T-helper 9 cell (primary cell): ENCODE measurements at regions not wholly inside any gene's neighbourhood (a gene's known extent, or its start where the extent isn't known, plus 50 kb on each side); places are given as distances from the start of the nearest gene placed in this dataset.

Source experiments
- DNase-seq: peaks from one replicate; pipeline ENCODE4 v3.0.0-alpha.2; 2020

DNA sequence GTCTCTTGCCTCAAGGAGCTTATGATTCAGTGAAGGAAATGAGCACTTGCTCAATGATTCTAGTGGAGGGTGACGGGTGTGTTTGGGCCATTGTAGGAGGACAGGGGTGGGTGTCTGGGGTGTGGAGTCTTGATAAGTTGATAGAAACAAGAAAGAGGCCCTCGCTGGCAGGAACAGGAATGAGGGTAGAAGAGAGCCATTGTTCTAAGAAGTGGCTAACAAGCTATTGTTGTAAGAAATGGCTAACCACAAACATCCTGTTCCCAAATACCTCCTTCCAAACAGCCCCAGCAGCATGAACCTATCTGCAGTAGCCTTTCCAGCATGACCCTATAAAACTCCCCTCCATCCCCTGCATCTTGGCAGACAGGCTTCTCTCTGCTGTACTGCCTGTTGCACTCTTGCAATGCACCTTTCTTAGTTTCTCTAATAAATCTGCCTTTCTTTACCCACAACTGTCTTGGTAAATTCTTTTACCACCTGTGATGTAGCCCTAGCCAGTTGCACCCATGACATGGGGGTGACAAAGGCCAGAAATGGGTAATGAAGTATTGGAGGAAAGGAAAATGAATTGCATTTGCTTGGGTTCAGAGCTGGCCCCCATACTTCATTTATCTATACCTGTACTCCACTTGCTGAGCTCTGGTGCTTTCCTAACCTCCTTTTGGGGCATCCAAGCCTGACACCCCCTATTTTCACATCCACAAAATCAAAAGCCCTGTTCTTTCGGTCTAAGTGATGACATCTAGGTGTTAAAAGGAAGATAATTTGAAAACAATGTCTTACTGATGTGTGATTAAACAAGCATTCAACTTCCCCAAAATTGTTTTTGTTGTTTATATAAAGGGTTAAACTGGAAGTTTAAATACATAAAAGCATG, 389.1 kb downstream of the GRIN2B start:
- no peak for DNase-seq

DNA sequence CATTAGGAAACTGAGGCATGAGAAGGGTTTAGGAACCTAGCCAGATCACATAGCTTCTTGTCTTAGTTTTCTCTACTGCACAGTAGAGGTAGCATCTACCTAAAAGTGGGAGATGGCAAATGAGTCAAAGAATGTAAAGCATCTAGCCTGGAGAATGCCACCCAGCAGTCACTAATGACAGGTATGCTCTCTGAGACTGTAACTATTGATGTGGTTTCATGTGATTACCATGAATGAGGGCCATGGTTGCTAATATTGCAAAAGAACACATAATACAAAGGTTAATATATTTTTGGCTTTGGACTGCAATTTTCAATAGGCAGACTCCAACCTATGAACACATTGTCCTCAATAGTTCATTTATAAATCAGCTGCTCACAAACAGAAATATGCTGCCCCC, 389.9 kb downstream of the GRIN2B start:
- DNase-seq = no peak

DNA sequence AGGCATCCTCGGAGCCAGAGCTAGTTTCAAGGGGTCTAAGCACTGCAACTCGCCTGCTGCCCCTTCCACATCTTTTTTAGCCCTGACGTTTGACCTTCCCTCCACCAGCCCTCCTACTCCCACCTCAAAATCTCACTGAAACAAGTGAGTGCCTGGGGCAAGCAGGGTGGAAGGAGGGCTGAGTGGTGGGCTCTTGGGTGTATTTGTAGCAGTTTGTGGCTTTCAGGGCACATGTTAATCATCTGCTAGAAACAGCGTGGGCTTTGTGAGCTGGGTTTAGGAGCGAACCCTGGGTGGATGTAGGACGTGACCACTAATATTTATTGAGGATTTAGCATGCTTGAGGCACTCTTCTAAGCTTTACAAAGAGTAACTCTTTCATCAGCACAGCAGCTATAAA, 390.3 kb downstream of the GRIN2B start:
- no peak for DNase-seq

DNA sequence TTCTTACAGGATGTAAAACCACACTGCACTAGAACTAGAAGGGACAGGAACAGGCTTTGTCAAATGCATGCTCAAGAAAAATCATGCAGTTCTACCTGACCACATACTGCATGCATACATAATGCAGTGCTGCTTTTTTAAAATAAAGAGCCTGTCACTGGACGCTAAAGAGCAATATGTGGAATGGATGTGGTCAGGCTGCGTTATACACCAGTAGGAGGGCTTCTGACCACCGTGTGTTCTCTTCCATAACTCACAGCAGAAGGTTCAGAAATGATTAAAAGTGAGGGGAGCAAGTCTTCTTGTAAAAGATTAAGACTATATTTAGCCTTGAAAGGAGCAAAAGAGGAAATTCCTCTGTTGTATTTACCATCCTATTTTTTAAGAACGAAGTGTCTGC, 392.0 kb downstream of the EMP1 start:
- no peak for DNase-seq

DNA sequence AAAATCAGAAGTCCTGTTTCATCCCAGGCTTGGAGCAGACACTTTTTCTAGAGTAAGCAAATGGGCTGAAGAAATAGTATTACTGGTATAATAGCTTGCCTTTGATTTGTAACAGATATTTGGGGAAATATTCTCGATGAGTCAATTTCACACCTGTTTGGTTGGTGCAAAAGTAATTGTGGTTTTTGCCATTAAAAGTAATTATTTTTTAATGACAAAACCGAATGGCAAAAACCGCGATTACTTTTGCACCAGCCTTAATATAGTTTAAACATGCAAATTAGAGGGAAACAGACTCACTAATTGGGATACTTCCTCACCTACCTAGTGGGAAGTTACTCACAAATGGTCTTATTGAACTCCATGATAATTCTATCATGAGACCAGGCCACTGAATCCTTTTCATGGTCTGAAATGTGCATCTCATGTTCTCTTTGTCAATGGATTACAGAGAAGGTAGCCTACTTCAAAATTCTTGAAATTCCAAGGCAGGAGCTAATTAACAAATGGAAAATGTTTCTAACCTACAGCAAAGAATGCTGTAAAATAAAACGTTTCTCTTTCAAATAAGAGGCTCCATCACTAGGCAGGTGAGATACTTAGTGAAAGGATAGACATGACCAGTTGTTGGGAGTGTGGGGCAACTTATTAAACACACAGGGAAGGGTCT, 391.3 kb downstream of the EMP1 start:
- no peak for DNase-seq

DNA sequence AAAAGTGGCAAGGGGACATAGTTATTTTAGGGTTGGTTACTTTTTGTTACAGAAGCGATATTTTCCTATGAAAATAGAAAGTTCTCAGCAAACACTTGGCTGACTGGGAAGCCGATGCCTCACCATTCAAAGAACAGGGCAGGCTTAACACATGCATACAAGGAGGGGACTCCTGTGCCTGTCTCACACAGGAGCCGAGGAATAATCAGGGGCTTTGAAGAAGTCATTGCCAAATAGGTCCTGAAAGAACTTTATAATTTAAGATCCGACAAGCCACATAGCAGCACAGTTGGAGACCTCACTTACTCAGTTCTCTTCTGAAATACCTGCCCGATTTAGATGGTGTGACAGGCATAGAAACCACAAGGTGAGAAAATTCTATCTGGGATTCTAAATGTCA, 389.8 kb downstream of the EMP1 start:
- DNase-seq = no peak

DNA sequence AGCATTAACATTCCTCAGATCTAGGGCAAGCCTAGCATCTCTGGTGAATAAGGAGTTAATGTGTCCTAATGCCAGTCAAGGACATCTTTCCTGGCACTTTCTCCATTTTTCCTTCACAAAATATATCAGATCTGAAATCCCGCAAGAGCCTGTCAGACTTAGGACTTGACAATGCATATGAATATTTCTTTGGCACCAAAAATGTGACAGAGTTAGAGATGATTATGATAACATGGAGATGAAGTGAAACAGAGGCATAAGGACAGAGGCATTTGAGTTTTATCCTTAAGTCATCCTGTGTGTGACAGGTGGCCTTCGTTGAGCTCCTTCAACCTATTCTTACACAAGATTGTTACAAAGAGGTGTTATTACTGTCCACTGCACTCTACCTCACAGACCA, 388.0 kb downstream of the EMP1 start:
- DNase-seq = no peak

DNA sequence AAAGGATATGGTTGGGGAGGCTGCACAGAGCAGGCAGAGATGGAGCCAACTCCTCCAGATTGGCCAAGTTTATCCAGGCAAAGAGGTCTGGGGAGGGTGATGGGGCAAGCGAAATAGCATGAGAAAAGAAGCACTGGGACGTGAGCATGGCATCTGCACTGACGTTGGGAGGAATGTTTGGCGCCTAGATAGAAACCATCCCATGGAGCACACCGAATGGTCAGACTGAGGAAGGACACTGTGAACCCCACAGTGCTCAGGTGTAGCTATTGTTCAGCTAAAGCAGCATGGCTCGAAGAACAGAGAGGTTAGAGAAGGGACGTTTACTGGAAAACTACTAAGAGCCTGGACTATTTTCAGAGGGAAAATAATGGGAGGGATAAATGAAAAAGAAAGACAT, 387.1 kb downstream of the EMP1 start:
- no peak for DNase-seq

DNA sequence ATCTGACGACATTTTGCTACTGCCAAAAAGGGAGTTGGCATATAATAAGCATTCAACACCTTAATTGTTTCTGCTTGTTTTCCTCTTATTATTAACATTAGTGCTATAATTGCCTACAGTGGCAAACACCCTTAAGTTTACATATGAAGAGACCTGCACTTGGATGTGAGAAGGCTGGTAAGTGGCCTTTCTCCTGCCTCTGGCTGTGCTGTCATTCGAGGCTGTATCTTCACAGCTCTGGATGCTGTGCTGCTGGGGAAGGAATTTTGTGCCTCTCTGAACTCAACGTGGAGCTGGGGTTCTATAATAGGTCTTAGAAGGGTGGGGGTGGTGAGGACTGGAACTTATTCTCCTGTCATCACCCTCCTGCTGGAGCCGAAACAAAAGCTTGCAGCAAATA, 385.9 kb downstream of the EMP1 start:
- no peak for DNase-seq

DNA sequence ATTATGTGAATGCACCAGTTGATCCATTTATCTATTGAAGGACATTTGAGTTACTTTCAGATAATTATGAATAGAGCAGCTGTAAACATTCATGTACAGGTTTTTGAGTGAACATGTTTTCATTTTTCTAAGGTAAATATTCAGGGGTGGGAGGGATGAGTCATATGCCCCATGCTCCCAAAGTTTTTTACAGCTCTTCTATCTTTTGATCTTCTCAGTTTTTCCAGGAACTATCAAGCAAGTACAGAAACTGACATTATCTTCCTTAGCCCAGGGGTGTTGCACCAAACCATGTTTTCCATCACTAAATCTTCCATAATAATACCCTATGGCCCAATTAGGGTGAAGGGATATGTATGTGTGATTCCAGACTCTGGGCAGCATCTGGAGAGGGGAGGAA, 384.5 kb downstream of the EMP1 start:
- no peak for DNase-seq

DNA sequence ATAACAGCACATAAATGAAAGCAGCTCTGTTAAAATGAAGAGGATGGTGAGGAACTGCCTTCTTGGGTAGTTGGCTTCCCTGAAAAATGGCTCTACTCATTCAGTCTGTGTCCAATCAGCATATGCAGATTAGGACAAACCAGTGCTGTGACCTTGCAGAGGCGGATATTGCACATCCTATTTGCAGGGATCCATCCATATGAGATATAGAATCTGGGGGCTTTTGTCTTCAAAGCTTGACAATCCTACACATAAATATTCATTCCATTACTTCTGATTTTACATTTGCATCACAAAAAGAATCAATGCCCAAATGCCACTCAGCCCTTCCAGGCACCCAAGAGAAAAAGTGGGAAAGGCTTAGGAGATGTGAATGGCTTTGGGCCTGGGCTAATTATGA, 383.7 kb downstream of the EMP1 start:
- DNase-seq = no peak

DNA sequence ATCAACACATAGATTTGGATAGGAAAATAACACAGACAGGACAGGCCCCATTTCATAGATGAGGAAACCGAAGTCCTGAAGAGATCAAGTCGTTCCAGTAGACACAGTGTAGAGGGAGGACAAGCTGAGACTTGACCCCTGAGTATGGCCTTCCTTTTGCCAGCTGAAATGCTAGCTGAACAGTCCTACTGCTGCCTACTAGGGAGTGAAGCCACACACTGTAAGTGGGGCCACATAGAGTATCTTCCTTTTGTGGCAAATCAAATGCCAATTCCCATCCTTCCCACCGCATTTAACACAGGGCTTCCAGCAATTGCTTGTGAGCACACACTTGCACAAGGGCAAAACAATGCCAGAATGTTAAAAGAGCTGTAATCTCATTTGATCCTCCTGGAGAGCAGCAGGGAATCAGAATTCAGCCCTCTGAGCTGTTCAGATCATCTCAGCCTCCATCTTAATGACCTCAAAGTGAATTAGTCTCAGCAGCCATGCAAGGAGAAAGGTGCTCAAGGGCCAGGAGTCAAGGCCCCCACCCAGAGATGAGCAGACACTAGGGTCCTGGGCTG, 380.5 kb downstream of the EMP1 start:
- DNase-seq = no peak

DNA sequence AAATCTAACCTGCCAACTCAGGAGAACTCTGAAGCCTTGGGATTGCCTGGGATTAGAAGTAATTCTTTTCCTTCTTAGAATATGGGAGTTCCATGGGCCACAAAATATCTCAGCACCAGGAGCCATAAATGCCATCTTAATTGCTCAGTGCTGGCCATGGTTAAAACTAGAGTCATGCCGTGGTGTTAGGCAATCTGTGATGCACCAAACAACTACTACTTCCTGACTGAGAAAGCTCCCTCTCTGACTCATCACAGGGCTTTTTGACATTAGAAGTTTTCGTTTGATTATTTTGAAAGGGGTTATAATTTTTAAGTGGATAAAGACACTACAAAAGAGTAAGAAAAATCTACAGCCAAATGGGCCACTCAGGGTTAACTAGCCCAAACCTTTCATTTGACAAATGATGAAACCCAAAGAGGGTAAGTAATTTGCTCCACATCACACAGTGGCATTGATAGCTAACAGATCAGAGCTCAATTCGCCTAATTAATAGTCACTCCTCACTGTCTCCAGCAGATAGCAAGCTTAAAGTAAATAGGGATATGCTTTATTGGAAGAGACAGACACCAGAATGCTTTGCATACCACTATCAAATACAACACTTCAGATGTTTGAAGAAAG, 377.3 kb downstream of the EMP1 start:
- no peak for DNase-seq

DNA sequence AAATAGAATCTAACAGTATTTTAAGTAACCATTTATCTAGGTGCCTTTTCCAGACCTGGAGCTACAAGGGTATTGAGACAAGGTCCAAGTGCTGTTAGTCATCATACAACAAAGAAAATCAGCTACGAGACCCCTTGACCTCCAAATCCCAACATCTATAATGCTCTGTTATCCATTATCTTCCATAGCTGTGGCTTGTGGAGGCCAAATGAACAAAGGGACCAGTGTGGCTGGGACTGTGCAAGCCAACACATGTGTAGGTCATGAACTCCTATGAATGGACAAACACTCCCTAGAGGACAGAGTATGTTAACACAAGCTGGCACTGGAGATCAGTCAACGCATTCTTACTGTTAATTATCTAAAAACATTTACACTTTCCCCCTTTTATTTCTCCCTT, 374.5 kb downstream of the EMP1 start:
- DNase-seq = no peak

DNA sequence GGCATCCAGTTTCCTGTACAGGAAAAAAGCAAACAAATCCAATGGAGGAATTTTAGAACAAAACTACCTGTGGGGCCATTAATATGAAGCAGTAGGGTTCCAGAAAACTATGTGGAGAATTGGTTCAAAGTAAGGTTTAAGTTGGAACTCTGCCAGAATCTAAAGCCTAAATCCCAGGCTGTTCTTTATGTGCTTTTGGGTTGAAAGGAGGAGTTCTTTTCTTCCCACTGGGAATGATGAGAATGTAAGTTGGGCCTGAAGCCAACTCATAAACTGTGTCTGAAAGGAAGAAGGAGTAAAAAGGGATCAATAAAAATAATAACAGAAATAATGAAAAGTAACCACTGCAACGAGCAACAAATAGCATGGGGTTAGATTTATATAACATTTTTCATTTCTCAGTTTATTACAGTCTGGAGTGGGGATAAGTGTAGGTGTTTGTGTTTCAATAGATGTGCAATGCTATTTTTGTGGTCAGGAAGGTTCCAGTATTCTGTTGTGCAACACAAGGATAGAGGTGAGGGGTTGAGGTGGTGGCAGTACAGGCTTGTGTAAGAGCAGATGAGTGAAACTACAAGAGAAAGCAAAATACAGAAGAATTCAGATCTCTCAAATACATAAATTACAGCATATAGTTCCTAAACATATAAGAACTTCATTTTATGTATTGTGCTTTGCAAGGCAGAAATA, 373.6 kb downstream of the EMP1 start:
- DNase-seq = no peak

DNA sequence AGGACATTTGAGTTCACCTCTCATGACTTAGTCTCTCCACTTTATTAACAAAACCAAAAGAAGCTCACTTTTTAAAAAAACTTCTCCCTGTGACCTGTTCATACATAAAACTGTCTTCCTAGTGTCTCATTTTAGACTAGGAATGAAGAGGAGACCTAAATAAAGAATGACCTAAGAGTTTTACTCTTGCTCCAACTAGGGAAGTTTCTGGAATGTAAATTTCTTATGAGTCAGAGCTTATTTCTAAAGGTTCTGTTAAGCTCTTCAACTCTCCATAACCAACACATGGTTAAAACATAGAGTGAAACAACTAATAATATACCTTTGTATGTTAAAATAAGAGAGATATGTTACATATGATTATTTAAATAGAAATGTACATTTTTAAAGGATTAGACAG, 369.8 kb downstream of the EMP1 start:
- no peak for DNase-seq

DNA sequence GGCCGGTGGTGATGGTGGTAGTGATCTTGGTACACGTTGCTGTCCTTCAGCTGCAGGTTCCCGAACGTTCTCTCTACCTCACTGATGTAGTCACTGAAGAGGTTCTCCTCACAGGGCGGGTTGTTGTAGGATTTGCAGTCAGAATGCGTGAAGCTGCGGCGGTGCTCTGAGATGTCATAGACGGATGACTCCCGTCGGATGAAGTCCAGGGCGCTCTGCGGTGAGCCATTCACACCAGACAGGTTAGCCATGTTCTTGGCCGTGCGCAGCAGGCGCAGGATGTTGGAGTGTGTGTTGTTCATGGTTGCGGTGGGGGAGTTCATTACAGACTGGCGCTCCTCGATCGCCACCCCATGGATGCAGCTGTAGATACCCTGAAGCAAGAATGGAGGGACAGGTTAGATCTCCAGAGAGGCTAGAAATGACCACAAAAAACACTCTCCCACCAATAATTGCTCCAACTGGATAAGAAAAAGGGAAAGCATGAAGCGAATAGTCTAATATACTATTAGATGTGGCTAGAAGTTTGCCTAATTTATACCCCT, 367.8 kb downstream of the EMP1 start:
- no peak for DNase-seq

DNA sequence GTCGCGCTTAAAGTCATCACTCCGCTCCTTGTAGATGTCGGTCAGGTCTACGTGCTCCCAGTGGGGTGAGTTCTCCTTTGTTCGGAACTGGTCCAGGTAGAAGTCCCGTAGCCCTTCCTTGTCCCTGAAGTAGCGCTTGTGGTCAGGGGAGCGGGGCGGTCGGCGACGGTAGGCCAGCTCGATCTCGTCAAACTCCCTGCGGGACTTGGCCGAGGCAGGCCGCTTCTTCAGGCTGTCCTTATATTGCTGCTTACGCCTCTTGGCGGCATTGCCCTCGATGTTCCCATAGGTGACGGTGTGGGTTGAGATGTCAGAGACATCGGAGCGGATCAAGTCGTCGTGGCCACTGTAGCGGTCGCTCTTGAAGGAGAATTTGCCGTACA, 367.2 kb downstream of the EMP1 start:
- DNase-seq = no peak

DNA sequence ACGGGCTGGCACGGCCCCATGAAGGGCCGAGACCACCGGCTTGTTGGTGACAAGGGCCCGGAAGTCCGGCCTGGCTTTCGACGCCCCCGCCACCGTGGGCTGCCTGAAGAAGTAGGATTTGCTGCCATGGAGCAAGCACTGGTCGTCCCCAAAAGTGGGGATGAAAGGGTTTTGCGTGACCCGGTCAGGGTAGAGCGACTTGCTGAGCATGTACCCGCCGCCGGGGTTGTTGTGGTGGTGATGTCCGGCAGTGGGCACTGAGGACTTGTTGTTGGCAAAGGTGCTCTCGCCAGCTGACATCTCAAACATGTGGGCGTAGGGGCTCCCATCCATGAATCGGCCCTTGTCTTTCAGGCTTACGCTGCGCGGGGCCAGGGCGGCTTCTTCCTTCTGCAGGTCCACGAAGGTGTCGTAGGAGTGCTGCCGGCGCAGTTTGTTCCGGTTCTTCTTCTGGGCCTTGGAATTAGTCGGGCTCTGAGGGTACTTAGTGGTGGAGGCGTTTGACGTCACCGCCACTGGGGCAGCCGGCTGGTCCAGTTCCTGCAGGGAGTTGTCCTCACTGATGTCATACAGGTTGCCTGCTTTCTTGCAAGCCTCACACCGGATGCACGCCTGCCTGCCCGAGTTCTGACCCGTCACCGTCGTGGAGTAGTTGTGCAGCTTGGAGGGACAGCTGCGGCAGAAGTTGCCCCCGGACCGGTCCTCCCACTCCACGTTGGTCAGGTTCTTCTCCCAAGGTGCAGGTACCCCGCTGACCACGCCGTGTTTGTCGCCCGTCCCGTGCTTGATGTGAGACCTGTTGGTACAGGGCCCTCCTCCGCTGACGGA, 366.6 kb downstream of the EMP1 start:
- DNase-seq = no peak

DNA sequence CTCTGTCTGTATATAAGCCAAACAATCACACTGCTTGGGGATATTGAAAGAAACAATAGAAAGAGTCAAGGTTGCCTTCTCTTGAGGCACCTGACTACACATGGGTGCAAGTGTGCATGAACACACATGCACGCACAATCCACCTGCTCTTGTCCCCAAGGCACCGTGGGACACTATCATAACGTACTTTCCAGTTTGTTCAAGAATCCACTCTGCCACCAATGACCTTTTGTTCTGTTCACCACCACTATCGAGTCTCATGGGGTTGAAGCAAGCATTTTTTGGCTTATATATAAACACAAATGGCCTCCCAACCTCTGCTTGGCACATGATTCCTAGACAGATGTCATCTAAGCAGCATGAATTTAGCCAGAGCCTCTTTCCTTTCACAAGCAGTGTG, 365.4 kb downstream of the EMP1 start:
- DNase-seq = no peak

DNA sequence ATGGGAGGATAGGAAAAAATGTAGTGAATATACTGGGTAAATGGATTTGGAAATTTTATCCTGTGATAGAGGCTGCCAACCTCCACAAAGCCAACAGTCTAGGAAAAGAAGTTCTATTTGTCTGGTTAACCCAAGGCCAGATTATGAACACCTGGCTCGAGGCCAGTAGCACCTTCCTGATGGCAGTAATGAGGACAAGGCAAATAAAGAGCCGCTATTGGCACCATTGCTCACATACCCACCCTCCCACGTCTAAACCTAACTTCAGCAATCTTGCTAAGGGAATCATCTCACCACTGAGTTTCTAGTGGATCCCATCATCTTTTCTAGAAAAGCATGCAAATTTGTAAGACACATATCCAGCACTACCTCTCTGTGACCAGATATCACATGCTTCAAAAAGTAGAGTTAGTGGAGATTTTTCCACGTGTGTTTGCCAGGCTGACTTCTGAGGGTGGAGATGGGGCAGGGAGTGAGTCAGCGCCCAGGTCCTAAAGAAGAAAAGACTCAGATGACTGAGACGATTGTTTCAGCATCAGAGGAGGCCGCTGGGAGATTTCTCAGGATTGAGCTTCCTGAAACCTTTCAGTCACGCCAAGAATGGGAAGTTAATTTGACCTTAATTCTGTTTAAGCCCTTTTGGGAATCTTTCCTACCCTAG, 362.9 kb downstream of the EMP1 start:
- DNase-seq = no peak
